Astrocyte (in vitro differentiated cells and primary cell): ENCODE measurements at regions not wholly inside any gene's neighbourhood (a gene's known extent, or its start where the extent isn't known, plus 50 kb on each side); places are given as distances from the start of the nearest gene placed in this dataset.

Source experiments
- DNase-seq: peaks from one replicate; pipeline ENCODE4 v3.0.0-alpha.2; 2010; ENCODE audit warnings: low read depth
- FAIRE-seq: peaks from 2 replicates; lab custom pipeline; 2011; peaks lifted over from hg19 to GRCh38; lab: Jason Lieb, UNC
- H2AFZ ChIP-seq: 2 replicates; pipeline ENCODE4 v1.6.0; 2012; ENCODE audit warnings: low read depth, low read length, inconsistent platforms
- H3K27ac ChIP-seq: 2 replicates; pipeline ENCODE4 v1.5.1; 2011; ENCODE audit warnings: low read depth, low read length, inconsistent platforms
- H3K27me3 ChIP-seq: 2 replicates; pipeline ENCODE4 v1.6.0; 2011; ENCODE audit warnings: low read length, inconsistent platforms; ENCODE audit not compliant: insufficient read depth
- H3K36me3 ChIP-seq: 2 replicates; pipeline ENCODE4 v1.5.1; 2011; ENCODE audit warnings: low read length, inconsistent platforms; ENCODE audit not compliant: insufficient read depth
- H3K4me1 ChIP-seq: 2 replicates; pipeline ENCODE4 v1.5.1; 2011; ENCODE audit warnings: low read length, inconsistent platforms; ENCODE audit not compliant: insufficient read depth
- H3K4me2 ChIP-seq: 2 replicates; pipeline ENCODE4 v1.6.0; 2012; ENCODE audit warnings: low read length, inconsistent platforms
- H3K4me3 ChIP-seq: 2 replicates; pipeline ENCODE4 v1.5.1; 2011; ENCODE audit warnings: low read depth, mild to moderate bottlenecking, low read length, inconsistent platforms; ENCODE audit not compliant: insufficient read depth
- H3K79me2 ChIP-seq: 2 replicates; pipeline ENCODE4 v1.6.0; 2012; ENCODE audit warnings: mild to moderate bottlenecking, low read length, inconsistent platforms; ENCODE audit not compliant: insufficient read depth
- H3K9ac ChIP-seq: 2 replicates; pipeline ENCODE4 v1.6.0; 2012; ENCODE audit warnings: mild to moderate bottlenecking, low read length, inconsistent platforms
- H3K9me3 ChIP-seq: 2 replicates; pipeline ENCODE4 v1.5.1; 2012; ENCODE audit warnings: low read depth, mild to moderate bottlenecking, low read length, inconsistent platforms; ENCODE audit not compliant: insufficient read depth
- H4K20me1 ChIP-seq: 2 replicates; pipeline ENCODE4 v1.6.0; 2012; ENCODE audit warnings: low read length, inconsistent platforms; ENCODE audit not compliant: insufficient read depth
- H3K27ac Mint-ChIP-seq: one replicate; pipeline ENCODE4 v1.8.0; 2021; ENCODE audit warnings: mild to moderate bottlenecking, mixed read lengths; ENCODE audit not compliant: unreplicated experiment
- H3K27me3 Mint-ChIP-seq: one replicate; pipeline ENCODE4 v1.8.0; 2021; ENCODE audit warnings: low read depth, mixed read lengths; ENCODE audit not compliant: unreplicated experiment
- H3K36me3 Mint-ChIP-seq: one replicate; pipeline ENCODE4 v1.8.0; 2021; ENCODE audit warnings: low read depth, mixed read lengths; ENCODE audit not compliant: unreplicated experiment
- H3K4me1 Mint-ChIP-seq: one replicate; pipeline ENCODE4 v1.8.0; 2021; ENCODE audit warnings: low read depth, mixed read lengths; ENCODE audit not compliant: unreplicated experiment
- H3K4me3 Mint-ChIP-seq: one replicate; pipeline ENCODE4 v1.8.0; 2021; ENCODE audit warnings: mild to moderate bottlenecking, moderate library complexity, mixed read lengths; ENCODE audit not compliant: unreplicated experiment
- H3K9me3 Mint-ChIP-seq: one replicate; pipeline ENCODE4 v1.8.0; 2021; ENCODE audit warnings: mild to moderate bottlenecking, mixed read lengths; ENCODE audit not compliant: unreplicated experiment
- EZH2 ChIP-seq: IDR thresholded peaks from 2 replicates; pipeline ENCODE4 v1.6.1; 2012; ENCODE audit warnings: mild to moderate bottlenecking, low read length, inconsistent platforms; ENCODE audit not compliant: insufficient read depth
- TF ChIP-seq, protein P1 (sequence below): IDR thresholded peaks from 2 replicates; pipeline ENCODE4 v1.5.1; 2011; ENCODE audit warnings: low read depth, mild to moderate bottlenecking, inconsistent platforms, low read length, moderate library complexity; ENCODE audit not compliant: insufficient read depth

DNA sequence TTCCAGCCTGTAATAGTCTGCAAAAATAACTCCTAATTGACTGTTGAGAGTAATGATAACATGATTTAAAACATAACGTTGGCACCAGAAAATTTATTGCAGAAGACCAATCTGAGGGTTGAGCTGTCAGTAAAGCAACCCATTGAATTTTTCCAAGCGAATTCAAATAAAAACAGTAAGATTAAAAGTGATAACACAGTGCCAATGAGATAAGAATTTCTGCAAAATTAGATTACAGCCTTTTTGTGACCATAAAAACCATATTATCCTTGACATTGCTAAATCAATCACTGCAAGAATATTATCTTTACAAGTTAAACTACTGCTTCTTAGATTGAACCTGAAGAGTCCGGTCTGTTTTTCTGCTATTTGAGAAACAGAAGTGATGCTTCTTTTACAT, 341.4 kb downstream of the CDH11 start:
- no peaks in the 10 kb centered on the region for H3K27me3 ChIP-seq
- H4K20me1 ChIP-seq: no peaks in the 10 kb centered on the region
- no peak overlapping the region for H3K27ac ChIP-seq
- no peaks in the 10 kb centered on the region for H3K9me3 ChIP-seq
- no peak overlapping the region for H3K9ac ChIP-seq
- no peak overlapping the region for H3K4me3 ChIP-seq
- H3K4me1 ChIP-seq: no peaks in the 10 kb centered on the region
- H3K36me3 Mint-ChIP-seq: no peaks in the 10 kb centered on the region
- no peaks in the 10 kb centered on the region for H3K27me3 Mint-ChIP-seq
- no peak for DNase-seq
- H3K4me1 Mint-ChIP-seq: no peaks in the 10 kb centered on the region
- FAIRE-seq: no peak
- H3K36me3 ChIP-seq: no peaks in the 10 kb centered on the region
- H3K4me3 Mint-ChIP-seq: no peak overlapping the region
- H3K27ac Mint-ChIP-seq: no peak overlapping the region
- TF ChIP-seq, protein P1, sequence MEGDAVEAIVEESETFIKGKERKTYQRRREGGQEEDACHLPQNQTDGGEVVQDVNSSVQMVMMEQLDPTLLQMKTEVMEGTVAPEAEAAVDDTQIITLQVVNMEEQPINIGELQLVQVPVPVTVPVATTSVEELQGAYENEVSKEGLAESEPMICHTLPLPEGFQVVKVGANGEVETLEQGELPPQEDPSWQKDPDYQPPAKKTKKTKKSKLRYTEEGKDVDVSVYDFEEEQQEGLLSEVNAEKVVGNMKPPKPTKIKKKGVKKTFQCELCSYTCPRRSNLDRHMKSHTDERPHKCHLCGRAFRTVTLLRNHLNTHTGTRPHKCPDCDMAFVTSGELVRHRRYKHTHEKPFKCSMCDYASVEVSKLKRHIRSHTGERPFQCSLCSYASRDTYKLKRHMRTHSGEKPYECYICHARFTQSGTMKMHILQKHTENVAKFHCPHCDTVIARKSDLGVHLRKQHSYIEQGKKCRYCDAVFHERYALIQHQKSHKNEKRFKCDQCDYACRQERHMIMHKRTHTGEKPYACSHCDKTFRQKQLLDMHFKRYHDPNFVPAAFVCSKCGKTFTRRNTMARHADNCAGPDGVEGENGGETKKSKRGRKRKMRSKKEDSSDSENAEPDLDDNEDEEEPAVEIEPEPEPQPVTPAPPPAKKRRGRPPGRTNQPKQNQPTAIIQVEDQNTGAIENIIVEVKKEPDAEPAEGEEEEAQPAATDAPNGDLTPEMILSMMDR: no peak
- no peak for TF ChIP-seq EZH2
- no peaks in the 10 kb centered on the region for H3K79me2 ChIP-seq
- no peak overlapping the region for H3K4me2 ChIP-seq
- H2AFZ ChIP-seq: no peak overlapping the region
- peaks cover 3% of the 10 kb centered on the region for H3K9me3 Mint-ChIP-seq

DNA sequence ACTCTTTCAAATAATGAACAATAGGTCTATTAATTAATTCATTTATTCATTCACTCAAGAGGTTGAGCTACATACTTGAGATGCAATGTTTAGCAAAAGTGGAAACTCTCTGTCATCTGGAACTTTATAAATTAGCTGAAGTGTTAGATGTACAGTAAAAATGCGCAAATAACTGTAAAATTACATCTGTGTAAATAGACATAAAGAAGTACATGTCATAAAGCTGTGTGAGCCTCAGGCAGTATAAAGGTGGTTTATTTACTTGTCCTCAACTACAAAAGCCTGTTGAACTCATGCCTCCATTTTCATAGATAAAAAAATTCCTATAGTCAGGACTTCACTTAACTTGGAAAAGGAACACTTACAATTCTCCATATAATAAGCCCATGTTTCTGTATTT, 343.1 kb downstream of the CDH11 start:
- H3K9me3 Mint-ChIP-seq: peaks cover 3% of the 10 kb centered on the region
- no peak overlapping the region for H3K27ac ChIP-seq

DNA sequence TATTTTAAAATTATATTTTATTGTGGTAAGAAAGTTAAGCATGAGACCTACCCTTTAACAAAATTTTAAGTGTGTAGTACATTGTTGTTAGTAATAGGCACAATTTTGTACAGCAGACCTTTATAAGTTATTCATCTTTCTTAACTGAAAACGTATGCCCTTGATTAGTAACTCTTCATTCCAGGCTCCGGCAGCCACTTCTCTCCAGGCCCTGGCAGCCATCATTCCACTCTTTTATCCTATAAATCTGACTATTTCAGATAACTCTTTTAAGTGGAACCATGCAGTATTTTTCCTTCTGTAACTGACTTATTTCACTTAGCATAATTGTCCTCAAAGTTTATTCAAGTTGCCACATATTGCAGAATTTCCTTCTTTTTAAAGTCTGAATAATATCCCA, 348.2 kb downstream of the CDH11 start:
- Mint-ChIP-seq H3K9me3 (peaks cover 3% of the 10 kb centered on the region), H3K4me1 (no peaks in the 10 kb centered on the region), H3K36me3 (no peaks in the 10 kb centered on the region), H3K27me3 (no peaks in the 10 kb centered on the region), H3K27ac (no peak overlapping the region), H3K4me3 (no peak overlapping the region)
- TF ChIP-seq EZH2: no peak
- TF ChIP-seq, protein P1: no peak
- no peak overlapping the region for H3K27ac ChIP-seq
- no peak overlapping the region for H3K4me3 ChIP-seq
- no peaks in the 10 kb centered on the region for H3K9me3 ChIP-seq
- H3K4me1 ChIP-seq: no peaks in the 10 kb centered on the region
- no peaks in the 10 kb centered on the region for H4K20me1 ChIP-seq
- no peak for DNase-seq
- H3K9ac ChIP-seq: no peak overlapping the region
- FAIRE-seq: no peak
- H3K79me2 ChIP-seq: no peaks in the 10 kb centered on the region
- H3K4me2 ChIP-seq: no peak overlapping the region
- no peaks in the 10 kb centered on the region for H3K27me3 ChIP-seq
- no peak overlapping the region for H2AFZ ChIP-seq
- no peaks in the 10 kb centered on the region for H3K36me3 ChIP-seq

More for the DNA sequence above, 343.1 kb downstream of the CDH11 start:
- H2AFZ ChIP-seq: no peak overlapping the region
- Mint-ChIP-seq H3K4me1 (no peaks in the 10 kb centered on the region), H3K27me3 (no peaks in the 10 kb centered on the region), H3K27ac (no peak overlapping the region), H3K4me3 (no peak overlapping the region), H3K36me3 (no peaks in the 10 kb centered on the region)
- H3K36me3 ChIP-seq: no peaks in the 10 kb centered on the region
- H3K79me2 ChIP-seq: no peaks in the 10 kb centered on the region
- no peaks in the 10 kb centered on the region for H4K20me1 ChIP-seq
- no peak for FAIRE-seq
- no peaks in the 10 kb centered on the region for H3K27me3 ChIP-seq
- no peak for DNase-seq
- no peaks in the 10 kb centered on the region for H3K9me3 ChIP-seq
- H3K4me2 ChIP-seq: no peak overlapping the region
- TF ChIP-seq, protein P1: no peak
- no peak for TF ChIP-seq EZH2
- H3K4me1 ChIP-seq: no peaks in the 10 kb centered on the region
- no peak overlapping the region for H3K9ac ChIP-seq
- H3K4me3 ChIP-seq: no peak overlapping the region
